B cell (primary cell): ENCODE measurements at regions not wholly inside any gene's neighbourhood (a gene's known extent, or its start where the extent isn't known, plus 50 kb on each side); places are given as distances from the start of the nearest gene placed in this dataset.

ENCODE experiments used
- ATAC-seq: fragments of 200-7000 bp; cut with Tn5 transposase; one replicate; pipeline ENCODE4 v1.10.0; 2021; ENCODE audit warnings: low read depth, mild to moderate bottlenecking, moderate number of reproducible peaks, moderate library complexity
- CTCF ChIA-PET: fragments of 350-600 bp; sonication (Branson Sonifier 250); formaldehyde crosslinking; loops from one replicate; lab custom pipeline; 2021; ENCODE audit warnings: antibody characterized with exemption, inconsistent platforms; lab: Charles Lee
- POLR2A ChIA-PET: fragments of 350-600 bp; sonication (Branson Sonifier 250); formaldehyde crosslinking; loops from one replicate; lab custom pipeline; 2021; ENCODE audit warnings: antibody characterized with exemption; lab: Charles Lee
- DNase-seq: peaks from one replicate; pipeline ENCODE4 v3.0.0; 2013
- H2AFZ ChIP-seq: 2 replicates; pipeline ENCODE4 v1.6.1; 2012; ENCODE audit warnings: mild to moderate bottlenecking, low read depth, low read length; ENCODE audit not compliant: insufficient read depth, poor library complexity, severe bottlenecking
- H3K27ac ChIP-seq, 2 donors: 1 replicate in 1 of 2; 2 replicates in 1 of 2; pipeline ENCODE4 v1.5.1; 2012 to 2013; ENCODE audit warnings: low read length in 2 of 2, mild to moderate bottlenecking in 2 of 2, moderate library complexity in 1 of 2
- H3K27me3 ChIP-seq, 4 experiments: fragments of 200-600 bp in 1 of 4; sonication (generic) in 1 of 4; replicated peaks in 1 of 4; 1 replicate in 2 of 4; 2 replicates in 2 of 4; pipeline versions ENCODE4 v1.6.1 to v1.7.0; 2013 to 2016; ENCODE audit warnings: low read length in 3 of 4, mild to moderate bottlenecking in 2 of 4, mixed read lengths in 1 of 4, moderate library complexity in 1 of 4; ENCODE audit not compliant: insufficient read depth in 4 of 4, control insufficient read depth in 3 of 4; ENCODE audit errors: control extremely low read depth in 1 of 4
- H3K36me3 ChIP-seq, 2 experiments: replicated peaks in 1 of 2; 1 replicate in 1 of 2; 2 replicates in 1 of 2; pipeline versions ENCODE4 v1.6.1 to v1.7.1; 2013; ENCODE audit warnings: low read length in 1 of 2; ENCODE audit not compliant: insufficient read depth in 2 of 2, control insufficient read depth in 1 of 2; ENCODE audit errors: control extremely low read depth in 1 of 2, extremely low read depth in 1 of 2
- H3K4me1 ChIP-seq, 2 donors: fragments of 200-600 bp in 1 of 2; sonication (generic) in 1 of 2; 1 replicate in 1 of 2; 2 replicates in 1 of 2; pipeline versions ENCODE4 v1.5.1 to v1.6.1; 2013 to 2017; ENCODE audit warnings: low read length in 2 of 2; ENCODE audit not compliant: control insufficient read depth in 2 of 2, insufficient read depth in 2 of 2
- H3K4me2 ChIP-seq: replicated peaks from 2 replicates; pipeline ENCODE3; 2012; ENCODE audit warnings: mild to moderate bottlenecking, low read depth, low read length; ENCODE audit not compliant: poor library complexity, severe bottlenecking
- H3K4me3 ChIP-seq, 5 experiments: fragments of 200-600 bp in 1 of 5; sonication (generic) in 1 of 5; 1 replicate in 3 of 5; 2 replicates in 2 of 5; pipeline versions ENCODE4 v1.5.1 to v1.7.0; 2011 to 2016; ENCODE audit warnings: low read length in 4 of 5, mild to moderate bottlenecking in 4 of 5, low read depth in 2 of 5, control low read depth in 1 of 5, moderate library complexity in 1 of 5; ENCODE audit not compliant: insufficient read depth in 1 of 5; ENCODE audit errors: control extremely low read depth in 1 of 5, extremely low read depth in 1 of 5
- H3K79me2 ChIP-seq: fragments of 200-600 bp; sonication (generic); one replicate; pipeline ENCODE4 v1.6.0; 2016; ENCODE audit warnings: low read length; ENCODE audit not compliant: control insufficient read depth, insufficient read depth
- H3K9ac ChIP-seq: fragments of 200-600 bp; sonication (generic); 2 replicates; pipeline ENCODE4 v1.6.1; 2017; ENCODE audit warnings: mild to moderate bottlenecking, low read length, moderate library complexity
- H3K9me3 ChIP-seq, 3 donors: one replicate each; pipeline versions ENCODE4 v1.6.1 to v1.7.1; 2013; ENCODE audit warnings: low read length in 2 of 3; ENCODE audit not compliant: control insufficient read depth in 2 of 3, insufficient read depth in 1 of 3; ENCODE audit errors: control extremely low read depth in 1 of 3
- H4K20me1 ChIP-seq: 2 replicates; pipeline ENCODE4 v1.6.0; 2012; ENCODE audit warnings: mild to moderate bottlenecking, low read length; ENCODE audit not compliant: insufficient read depth, control insufficient read depth, poor library complexity, severe bottlenecking
- H3K27ac Mint-ChIP-seq: one replicate; pipeline ENCODE4 v1.8.0; 2021; ENCODE audit warnings: mixed read lengths
- H3K27me3 Mint-ChIP-seq: one replicate; pipeline ENCODE4 v1.8.0; 2021; ENCODE audit warnings: mixed read lengths
- H3K4me1 Mint-ChIP-seq: one replicate; pipeline ENCODE4 v1.8.0; 2021; ENCODE audit warnings: mixed read lengths
- H3K4me3 Mint-ChIP-seq: one replicate; pipeline ENCODE4 v1.8.0; 2021; ENCODE audit warnings: mixed read lengths
- H3K9me3 Mint-ChIP-seq: one replicate; pipeline ENCODE4 v1.8.0; 2022; ENCODE audit warnings: mixed read lengths; ENCODE audit not compliant: insufficient read depth
- EZH2 ChIP-seq: IDR thresholded peaks from 2 replicates; pipeline ENCODE4 v1.6.1; 2012; ENCODE audit warnings: borderline replicate concordance, low read depth, mild to moderate bottlenecking, moderate library complexity, low read length; ENCODE audit not compliant: insufficient read depth, poor library complexity, severe bottlenecking
- WGBS: methylation state at CpG from one replicate; pipeline ENCODE4 v1.1.5; 2013; ENCODE audit warnings: missing lambda C conversion rate; ENCODE audit not compliant: insufficient coverage; 5-methylcytosine and 5-hydroxymethylcytosine counted together
- intact Hi-C: fragments of 100-400 bp; cut with micrococcal nuclease; formaldehyde crosslinking; loops from one replicate; pipeline ENCODE4 v1.10.0; 2022
- TF ChIP-seq, protein P1 (sequence below): fragments of 200-600 bp; IDR thresholded peaks from one replicate; pipeline ENCODE4 v1.8.0; 2022; ENCODE audit warnings: antibody characterized with exemption, mild to moderate bottlenecking

DNA sequence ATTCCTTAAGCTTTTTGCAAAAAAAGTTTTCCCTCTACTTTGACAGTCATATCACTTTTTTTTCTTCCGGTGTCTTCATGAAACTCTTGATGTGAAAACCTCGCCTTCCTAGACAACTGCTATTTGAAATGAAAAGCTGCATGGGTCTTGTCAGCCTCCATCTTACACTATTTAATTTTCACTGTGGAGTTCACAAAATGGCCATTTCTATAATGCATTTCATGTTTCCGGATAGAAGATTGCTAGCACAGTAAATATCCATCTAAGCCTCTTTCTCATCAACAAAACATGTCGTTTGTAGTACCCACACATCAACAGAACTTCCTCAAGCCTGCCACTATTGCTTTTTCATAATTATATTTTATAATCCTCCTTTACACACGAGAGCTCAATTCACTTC is 204.9 kb upstream of the ID4 start:
- H3K79me2 ChIP-seq, result no peaks in the 10 kb centered on the region
- no peak overlapping the region for H3K4me3 ChIP-seq
- H3K9me3 ChIP-seq, result no peaks in the 10 kb centered on the region
- TF ChIP-seq EZH2, result no peak
- TF ChIP-seq, protein P1, sequence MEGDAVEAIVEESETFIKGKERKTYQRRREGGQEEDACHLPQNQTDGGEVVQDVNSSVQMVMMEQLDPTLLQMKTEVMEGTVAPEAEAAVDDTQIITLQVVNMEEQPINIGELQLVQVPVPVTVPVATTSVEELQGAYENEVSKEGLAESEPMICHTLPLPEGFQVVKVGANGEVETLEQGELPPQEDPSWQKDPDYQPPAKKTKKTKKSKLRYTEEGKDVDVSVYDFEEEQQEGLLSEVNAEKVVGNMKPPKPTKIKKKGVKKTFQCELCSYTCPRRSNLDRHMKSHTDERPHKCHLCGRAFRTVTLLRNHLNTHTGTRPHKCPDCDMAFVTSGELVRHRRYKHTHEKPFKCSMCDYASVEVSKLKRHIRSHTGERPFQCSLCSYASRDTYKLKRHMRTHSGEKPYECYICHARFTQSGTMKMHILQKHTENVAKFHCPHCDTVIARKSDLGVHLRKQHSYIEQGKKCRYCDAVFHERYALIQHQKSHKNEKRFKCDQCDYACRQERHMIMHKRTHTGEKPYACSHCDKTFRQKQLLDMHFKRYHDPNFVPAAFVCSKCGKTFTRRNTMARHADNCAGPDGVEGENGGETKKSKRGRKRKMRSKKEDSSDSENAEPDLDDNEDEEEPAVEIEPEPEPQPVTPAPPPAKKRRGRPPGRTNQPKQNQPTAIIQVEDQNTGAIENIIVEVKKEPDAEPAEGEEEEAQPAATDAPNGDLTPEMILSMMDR, result no peak
- H2AFZ ChIP-seq, result no peak overlapping the region
- no peak overlapping the region for H3K27ac Mint-ChIP-seq
- H3K4me1 Mint-ChIP-seq, result no peaks in the 10 kb centered on the region
- no peaks in the 10 kb centered on the region for H3K27me3 Mint-ChIP-seq
- H3K9ac ChIP-seq, result no peak overlapping the region
- no peaks in the 10 kb centered on the region for H3K27me3 ChIP-seq
- POLR2A ChIA-PET, result no interaction called here
- no peaks in the 10 kb centered on the region for H3K36me3 ChIP-seq
- H4K20me1 ChIP-seq, result no peaks in the 10 kb centered on the region
- no peaks in the 10 kb centered on the region for H3K4me1 ChIP-seq
- CTCF ChIA-PET, result no interaction called here
- WGBS, result 74% methylated on average over 3 of the region's 5 CpGs
- H3K4me3 Mint-ChIP-seq, result no peak overlapping the region
- DNase-seq, result no peak
- H3K4me2 ChIP-seq, result no peak overlapping the region
- H3K27ac ChIP-seq, result no peak overlapping the region
- no peak for ATAC-seq
- intact Hi-C loops, result no loop called here
- H3K9me3 Mint-ChIP-seq, result no peaks in the 10 kb centered on the region

DNA sequence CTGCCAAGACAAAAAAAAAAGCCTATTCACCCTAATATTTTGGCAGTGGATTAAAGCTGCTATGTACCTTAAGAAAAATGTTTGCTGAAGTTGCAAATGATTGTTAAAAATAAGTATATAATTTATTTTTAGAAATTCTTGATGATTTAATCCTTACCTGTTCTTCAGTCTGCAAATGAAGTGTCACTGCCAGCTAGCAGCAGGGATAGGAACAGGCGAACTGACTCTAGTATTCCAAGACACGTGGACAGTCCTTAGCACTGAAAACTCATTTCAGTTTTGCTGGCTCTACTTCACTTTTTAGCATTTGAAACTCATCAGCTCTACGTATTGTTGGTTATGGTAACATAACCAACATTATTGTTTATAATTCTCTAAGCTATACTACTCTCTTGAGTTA is 204.4 kb upstream of the ID4 start:
- Mint-ChIP-seq H3K27me3 (no peaks in the 10 kb centered on the region), H3K4me3 (no peak overlapping the region), H3K4me1 (no peaks in the 10 kb centered on the region), H3K9me3 (no peaks in the 10 kb centered on the region), H3K27ac (no peak overlapping the region)
- no peaks in the 10 kb centered on the region for H3K79me2 ChIP-seq
- no peak overlapping the region for H2AFZ ChIP-seq
- DNase-seq (no peak), ATAC-seq (no peak)
- no peak overlapping the region for H3K9ac ChIP-seq
- no peaks in the 10 kb centered on the region for H3K36me3 ChIP-seq
- no peaks in the 10 kb centered on the region for H3K27me3 ChIP-seq
- no peak overlapping the region for H3K4me2 ChIP-seq
- intact Hi-C loops, result no loop called here
- no peak overlapping the region for H3K4me3 ChIP-seq
- 89% methylated on average over 2 of the region's 3 CpGs for WGBS
- ChIA-PET CTCF (no interaction called here), POLR2A (no interaction called here)
- no peaks in the 10 kb centered on the region for H3K9me3 ChIP-seq
- H4K20me1 ChIP-seq, result no peaks in the 10 kb centered on the region
- H3K4me1 ChIP-seq, result no peaks in the 10 kb centered on the region
- TF ChIP-seq, protein P1, result no peak
- no peak for TF ChIP-seq EZH2
- no peak overlapping the region for H3K27ac ChIP-seq
